Neutrophil (primary cell): ENCODE measurements at regions not wholly inside any gene's neighbourhood (a gene's known extent, or its start where the extent isn't known, plus 50 kb on each side); places are given as distances from the start of the nearest gene placed in this dataset.

Source experiments
- H3K27ac ChIP-seq: fragments of 200-600 bp; sonication (generic); 2 replicates; pipeline ENCODE4 v1.5.1; 2016; ENCODE audit warnings: mild to moderate bottlenecking, moderate library complexity
- H3K27me3 ChIP-seq: fragments of 200-600 bp; sonication (generic); 2 replicates; pipeline ENCODE4 v1.6.0; 2016; ENCODE audit warnings: mild to moderate bottlenecking
- H3K36me3 ChIP-seq: fragments of 200-600 bp; sonication (generic); 2 replicates; pipeline ENCODE4 v1.5.1; 2017
- H3K4me1 ChIP-seq, 2 experiments: fragments of 200-600 bp in 1 of 2; sonication (generic) in 1 of 2; 1 replicate in 1 of 2; 2 replicates in 1 of 2; pipeline versions ENCODE4 v1.5.1 to v1.6.1; 2013 to 2016; ENCODE audit warnings: low read depth in 1 of 2, low read length in 1 of 2, mild to moderate bottlenecking in 1 of 2, moderate library complexity in 1 of 2; ENCODE audit not compliant: control insufficient read depth in 1 of 2, insufficient read depth in 1 of 2
- H3K4me3 ChIP-seq, 2 experiments: fragments of 200-600 bp in 1 of 2; sonication (generic) in 1 of 2; 1 replicate in 1 of 2; 2 replicates in 1 of 2; pipeline ENCODE4 v1.5.1; 2013 to 2016; ENCODE audit warnings: low read depth in 1 of 2, low read length in 1 of 2, mild to moderate bottlenecking in 1 of 2, moderate library complexity in 1 of 2
- H3K9me3 ChIP-seq: fragments of 200-600 bp; sonication (generic); 2 replicates; pipeline ENCODE4 v1.5.1; 2016
- CTCF ChIP-seq: fragments of 200-600 bp; sonication (generic); IDR thresholded peaks from 2 replicates; pipeline ENCODE4 v1.5.1; 2016; ENCODE audit warnings: antibody characterized with exemption

- TF ChIP-seq CTCF, result no peak
- no peaks in the 10 kb centered on the region for H3K36me3 ChIP-seq
Measured at GRCh38 chr10:83075016-83075814, 1064.1 kb upstream of the GHITM start.

GRCh38 chr10:83075815-83076355 is 1063.4 kb upstream of the GHITM start:
- no peak for TF ChIP-seq CTCF
- Histone ChIP-seq H3K36me3 (no peaks in the 10 kb centered on the region), H3K4me3 (no peak overlapping the region), H3K9me3 (no peaks in the 10 kb centered on the region), H3K27ac (no peak overlapping the region), H3K4me1 (no peaks in the 10 kb centered on the region), H3K27me3 (no peaks in the 10 kb centered on the region)

More at GRCh38 chr10:83075016-83075814, 1064.1 kb upstream of the GHITM start:
- Histone ChIP-seq H3K27me3 (no peaks in the 10 kb centered on the region), H3K27ac (no peak overlapping the region), H3K9me3 (no peaks in the 10 kb centered on the region), H3K4me1 (no peaks in the 10 kb centered on the region), H3K4me3 (no peak overlapping the region)

GRCh38 chr10:83076443-83076842 is 1062.9 kb upstream of the GHITM start:
- no peaks in the 10 kb centered on the region for H3K9me3 ChIP-seq
- TF ChIP-seq CTCF, result no peak
- no peaks in the 10 kb centered on the region for H3K36me3 ChIP-seq
- H3K4me3 ChIP-seq, result no peak overlapping the region
- H3K4me1 ChIP-seq, result no peaks in the 10 kb centered on the region
- H3K27ac ChIP-seq, result no peak overlapping the region
- no peaks in the 10 kb centered on the region for H3K27me3 ChIP-seq

- Histone ChIP-seq H3K4me1 (no peaks in the 10 kb centered on the region), H3K27ac (no peak overlapping the region), H3K36me3 (no peaks in the 10 kb centered on the region), H3K9me3 (no peaks in the 10 kb centered on the region), H3K27me3 (no peaks in the 10 kb centered on the region), H3K4me3 (no peak overlapping the region)
- TF ChIP-seq CTCF, result no peak
Measured at GRCh38 chr10:83078160-83078559, 1061.1 kb upstream of the GHITM start.

- no peak overlapping the region for H3K4me3 ChIP-seq
- no peaks in the 10 kb centered on the region for H3K27me3 ChIP-seq
- no peaks in the 10 kb centered on the region for H3K36me3 ChIP-seq
- no peaks in the 10 kb centered on the region for H3K4me1 ChIP-seq
- no peaks in the 10 kb centered on the region for H3K9me3 ChIP-seq
- no peak overlapping the region for H3K27ac ChIP-seq
- no peak for TF ChIP-seq CTCF
Measured at GRCh38 chr10:83078645-83079044, 1060.7 kb upstream of the GHITM start.
